Endothelial cell (in vitro differentiated cells): ENCODE measurements at regions not wholly inside any gene's neighbourhood (a gene's known extent, or its start where the extent isn't known, plus 50 kb on each side); places are given as distances from the start of the nearest gene placed in this dataset.
A peak's percentile ranks its signal among the peaks of the same experiment; 100 is the strongest.

Experiments used
- DNase-seq: peaks from one replicate; pipeline ENCODE4 v3.0.0; 2021; ENCODE audit warnings: low spot score
- H3K27ac Mint-ChIP-seq: one replicate; pipeline ENCODE4 v1.8.0; 2021; ENCODE audit warnings: mixed read lengths, inconsistent platforms; ENCODE audit not compliant: unreplicated experiment
- H3K27me3 Mint-ChIP-seq: one replicate; pipeline ENCODE4 v1.8.0; 2021; ENCODE audit warnings: mild to moderate bottlenecking, moderate library complexity, mixed read lengths, inconsistent platforms; ENCODE audit not compliant: unreplicated experiment
- H3K36me3 Mint-ChIP-seq: one replicate; pipeline ENCODE4 v1.8.0; 2021; ENCODE audit warnings: mild to moderate bottlenecking, low read depth, mixed read lengths, inconsistent platforms; ENCODE audit not compliant: unreplicated experiment
- H3K4me1 Mint-ChIP-seq: one replicate; pipeline ENCODE4 v1.8.0; 2021; ENCODE audit warnings: mild to moderate bottlenecking, mixed read lengths, inconsistent platforms; ENCODE audit not compliant: unreplicated experiment
- H3K4me3 Mint-ChIP-seq: one replicate; pipeline ENCODE4 v1.8.0; 2021; ENCODE audit warnings: mild to moderate bottlenecking, mixed read lengths, inconsistent platforms; ENCODE audit not compliant: unreplicated experiment
- H3K9me3 Mint-ChIP-seq: one replicate; pipeline ENCODE4 v1.8.0; 2021; ENCODE audit warnings: mixed read lengths, inconsistent platforms; ENCODE audit not compliant: unreplicated experiment
- TF ChIP-seq, protein P1 (sequence below): fragments of 200-600 bp; sonication (generic); IDR thresholded peaks from one replicate; pipeline ENCODE4 v1.5.0; 2021; ENCODE audit warnings: antibody characterized with exemption; ENCODE audit not compliant: unreplicated experiment

DNA sequence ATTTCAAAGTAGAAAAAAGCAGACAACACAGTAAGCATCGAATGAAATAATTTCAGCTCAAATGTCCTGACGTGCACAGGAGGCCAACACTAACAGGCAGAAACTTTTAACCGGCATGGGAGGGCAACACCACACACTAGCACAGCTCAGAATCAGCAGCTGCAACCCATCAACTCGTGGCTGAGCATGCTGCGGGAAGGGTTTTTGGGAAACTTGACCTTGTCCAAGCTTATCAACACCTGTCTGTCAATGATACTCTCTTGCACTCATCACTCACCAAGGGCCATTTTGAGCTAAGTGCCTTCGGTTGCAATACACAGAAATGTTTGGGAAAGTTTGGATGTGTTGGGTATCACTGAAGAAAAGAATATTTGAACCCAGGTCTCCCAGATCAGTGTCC is 483.7 kb downstream of the TSHZ3 start:
- Mint-ChIP-seq H3K36me3 (no peaks in the 10 kb centered on the region), H3K27ac (no peak overlapping the region), H3K4me1 (peaks cover 10% of the 10 kb centered on the region), H3K27me3 (no peaks in the 10 kb centered on the region), H3K9me3 (no peaks in the 10 kb centered on the region), H3K4me3 (no peak overlapping the region)
- TF ChIP-seq, protein P1, sequence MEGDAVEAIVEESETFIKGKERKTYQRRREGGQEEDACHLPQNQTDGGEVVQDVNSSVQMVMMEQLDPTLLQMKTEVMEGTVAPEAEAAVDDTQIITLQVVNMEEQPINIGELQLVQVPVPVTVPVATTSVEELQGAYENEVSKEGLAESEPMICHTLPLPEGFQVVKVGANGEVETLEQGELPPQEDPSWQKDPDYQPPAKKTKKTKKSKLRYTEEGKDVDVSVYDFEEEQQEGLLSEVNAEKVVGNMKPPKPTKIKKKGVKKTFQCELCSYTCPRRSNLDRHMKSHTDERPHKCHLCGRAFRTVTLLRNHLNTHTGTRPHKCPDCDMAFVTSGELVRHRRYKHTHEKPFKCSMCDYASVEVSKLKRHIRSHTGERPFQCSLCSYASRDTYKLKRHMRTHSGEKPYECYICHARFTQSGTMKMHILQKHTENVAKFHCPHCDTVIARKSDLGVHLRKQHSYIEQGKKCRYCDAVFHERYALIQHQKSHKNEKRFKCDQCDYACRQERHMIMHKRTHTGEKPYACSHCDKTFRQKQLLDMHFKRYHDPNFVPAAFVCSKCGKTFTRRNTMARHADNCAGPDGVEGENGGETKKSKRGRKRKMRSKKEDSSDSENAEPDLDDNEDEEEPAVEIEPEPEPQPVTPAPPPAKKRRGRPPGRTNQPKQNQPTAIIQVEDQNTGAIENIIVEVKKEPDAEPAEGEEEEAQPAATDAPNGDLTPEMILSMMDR: no peak
- no peak for DNase-seq

DNA sequence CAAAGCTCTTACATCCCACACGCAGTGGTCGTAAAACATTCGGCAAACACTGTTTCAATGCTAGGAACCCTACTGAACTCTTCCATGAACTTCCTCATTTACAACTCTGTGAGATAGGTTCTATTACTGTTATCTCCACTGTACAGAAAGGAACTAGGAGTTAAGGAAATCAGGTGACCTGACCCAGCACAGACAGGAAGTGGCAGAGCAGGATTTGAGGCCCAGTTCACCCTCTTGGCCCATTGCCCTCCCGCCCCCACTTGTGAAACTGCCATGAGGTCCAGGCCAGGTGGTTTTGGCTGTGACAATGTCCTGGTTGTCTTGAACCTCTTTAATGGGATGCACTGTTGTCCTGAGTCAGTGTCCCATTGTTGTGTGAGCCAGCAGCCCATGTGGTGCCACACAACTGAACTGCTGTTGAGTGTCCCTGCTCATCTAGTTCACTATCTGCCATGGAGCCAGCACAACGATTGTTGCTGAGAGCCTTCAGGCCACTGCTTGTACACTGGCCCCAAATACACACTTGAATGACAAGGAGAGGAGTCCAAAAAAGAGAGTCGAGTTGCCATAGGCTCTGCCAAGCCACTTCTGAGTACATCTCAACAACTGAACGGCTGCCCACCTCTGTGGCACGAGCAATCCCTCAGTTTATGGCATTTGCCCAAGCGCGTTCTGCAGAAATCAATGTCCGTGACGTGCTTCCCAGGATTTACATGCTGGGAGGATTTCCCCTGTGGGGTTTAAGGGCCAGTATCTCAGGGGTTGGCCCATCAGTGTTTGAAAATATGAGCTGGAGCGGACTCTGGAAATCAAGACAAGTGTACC is 484.6 kb downstream of the TSHZ3 start:
- no peaks in the 10 kb centered on the region for H3K9me3 Mint-ChIP-seq
- TF ChIP-seq, protein P1: no peak
- no peak for DNase-seq
- peaks cover 10% of the 10 kb centered on the region for H3K4me1 Mint-ChIP-seq
- no peaks in the 10 kb centered on the region for H3K36me3 Mint-ChIP-seq
- H3K27ac Mint-ChIP-seq: peak overlapping the region; percentile 54
- H3K27me3 Mint-ChIP-seq: no peaks in the 10 kb centered on the region
- H3K4me3 Mint-ChIP-seq: no peak overlapping the region

DNA sequence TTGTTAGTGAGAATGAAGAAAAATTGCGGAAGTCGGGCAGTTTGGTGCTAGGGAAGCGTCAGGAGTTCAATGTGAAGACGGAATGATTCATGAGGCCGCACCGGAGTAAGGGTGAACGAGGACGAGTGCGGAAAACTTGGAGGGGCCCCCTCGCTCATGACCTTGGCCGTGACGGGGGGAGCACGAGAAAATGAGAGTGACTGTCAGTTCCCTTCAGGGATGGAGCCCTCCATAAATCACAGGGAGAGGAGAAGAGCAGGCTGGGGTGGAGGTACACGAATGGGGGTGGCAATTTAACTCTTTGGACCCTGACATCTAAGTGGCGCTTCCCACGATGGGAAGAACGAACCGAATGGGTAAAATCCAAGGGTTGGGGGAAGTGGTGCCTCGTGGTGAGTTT is 486.4 kb downstream of the TSHZ3 start:
- no peak overlapping the region for H3K4me3 Mint-ChIP-seq
- DNase-seq: no peak
- no peaks in the 10 kb centered on the region for H3K9me3 Mint-ChIP-seq
- no peaks in the 10 kb centered on the region for H3K27me3 Mint-ChIP-seq
- H3K27ac Mint-ChIP-seq: no peak overlapping the region
- peaks cover 10% of the 10 kb centered on the region for H3K4me1 Mint-ChIP-seq
- TF ChIP-seq, protein P1: no peak
- H3K36me3 Mint-ChIP-seq: no peaks in the 10 kb centered on the region

DNA sequence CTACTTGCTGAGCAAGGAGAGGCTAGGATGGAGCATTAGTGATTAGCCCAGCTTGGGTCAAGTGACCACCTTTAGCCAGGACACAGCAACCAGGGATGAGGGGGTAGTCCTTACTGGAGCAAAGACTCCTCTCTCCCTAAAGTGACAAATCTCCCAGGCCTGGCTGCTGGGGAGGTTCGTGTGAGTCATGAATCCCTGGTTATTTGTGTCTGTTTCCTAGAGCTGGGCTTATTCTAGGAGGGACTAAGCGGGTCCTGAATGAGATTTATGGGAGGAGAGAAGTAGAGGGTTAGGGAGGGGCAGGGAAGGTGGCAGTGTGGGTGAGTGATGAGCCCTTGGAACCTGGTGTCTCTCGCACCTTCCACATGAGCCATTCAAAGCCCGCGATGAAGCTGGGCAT is 487.3 kb downstream of the TSHZ3 start:
- TF ChIP-seq, protein P1: no peak
- H3K9me3 Mint-ChIP-seq: no peaks in the 10 kb centered on the region
- no peak overlapping the region for H3K4me3 Mint-ChIP-seq
- H3K36me3 Mint-ChIP-seq: no peaks in the 10 kb centered on the region
- H3K27ac Mint-ChIP-seq: no peak overlapping the region
- peaks cover 4% of the 10 kb centered on the region for H3K27me3 Mint-ChIP-seq
- H3K4me1 Mint-ChIP-seq: peaks cover 10% of the 10 kb centered on the region
- no peak for DNase-seq

DNA sequence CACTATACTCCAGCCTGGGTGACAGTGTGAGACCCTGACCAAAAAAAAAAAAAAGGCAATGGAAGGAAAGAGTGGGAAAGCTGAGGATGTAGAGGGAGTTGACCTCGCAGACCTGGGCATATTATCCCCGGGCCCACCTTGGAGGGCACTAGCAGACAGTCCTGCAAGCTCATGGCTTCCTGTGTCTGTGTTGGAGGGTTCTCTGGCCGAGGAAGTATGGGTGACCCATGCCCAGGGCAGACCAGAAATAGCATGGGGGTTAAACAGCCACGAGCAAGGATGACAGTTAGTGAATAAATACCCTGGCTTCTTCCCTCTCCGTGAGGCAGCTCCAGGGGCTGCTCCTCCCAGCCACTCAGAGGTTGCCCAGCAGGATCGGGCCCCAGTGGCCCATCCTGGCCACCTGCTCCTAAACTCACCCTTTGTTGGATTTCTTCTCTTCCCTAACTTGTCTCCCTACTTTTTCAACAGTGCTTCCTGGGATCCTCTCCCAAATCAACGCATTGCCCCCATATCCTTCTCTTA is 485.8 kb downstream of the ZNF536 start:
- no peak overlapping the region for H3K4me3 Mint-ChIP-seq
- no peak for DNase-seq
- TF ChIP-seq, protein P1: no peak
- H3K27me3 Mint-ChIP-seq: peaks cover 4% of the 10 kb centered on the region
- H3K9me3 Mint-ChIP-seq: no peaks in the 10 kb centered on the region
- no peaks in the 10 kb centered on the region for H3K36me3 Mint-ChIP-seq
- H3K4me1 Mint-ChIP-seq: no peaks in the 10 kb centered on the region
- H3K27ac Mint-ChIP-seq: no peak overlapping the region
